NCI-H524 (cell line): ENCODE measurements at regions not wholly inside any gene's neighbourhood (a gene's known extent, or its start where the extent isn't known, plus 50 kb on each side); places are given as distances from the start of the nearest gene placed in this dataset.

Experiments used
- DNase-seq, 2 experiments: peaks; one replicate each; lab custom pipeline; 2025; lab: John Stamatoyannopoulos, UW

DNA sequence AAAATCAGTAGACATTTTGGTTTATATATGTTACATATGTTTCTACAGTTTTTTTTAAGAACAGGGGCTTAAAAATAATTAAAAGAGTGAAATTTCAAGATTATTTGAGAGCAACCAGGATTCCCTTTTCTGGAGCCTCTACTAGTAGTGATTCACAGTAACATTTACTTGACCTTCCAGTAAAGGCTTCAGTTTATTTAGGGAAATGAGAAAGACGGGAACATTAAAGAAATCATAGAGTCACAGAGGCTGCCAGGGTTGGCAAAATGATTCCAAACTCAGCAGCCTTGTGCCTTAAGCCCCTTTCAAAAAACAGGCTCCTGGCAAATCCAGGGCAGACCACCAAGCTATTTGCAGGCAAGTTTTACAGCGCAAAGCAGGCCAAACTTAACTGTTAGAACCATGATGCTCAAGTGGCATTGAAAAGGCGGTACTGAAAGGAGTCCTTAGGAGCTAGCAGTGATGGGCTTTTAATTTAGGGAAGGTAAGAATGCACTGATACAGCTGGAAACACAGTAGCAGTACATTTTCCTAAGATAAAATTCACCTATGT is 201.1 kb upstream of the ADAMTS9 start:
- DNase-seq = no peak

DNA sequence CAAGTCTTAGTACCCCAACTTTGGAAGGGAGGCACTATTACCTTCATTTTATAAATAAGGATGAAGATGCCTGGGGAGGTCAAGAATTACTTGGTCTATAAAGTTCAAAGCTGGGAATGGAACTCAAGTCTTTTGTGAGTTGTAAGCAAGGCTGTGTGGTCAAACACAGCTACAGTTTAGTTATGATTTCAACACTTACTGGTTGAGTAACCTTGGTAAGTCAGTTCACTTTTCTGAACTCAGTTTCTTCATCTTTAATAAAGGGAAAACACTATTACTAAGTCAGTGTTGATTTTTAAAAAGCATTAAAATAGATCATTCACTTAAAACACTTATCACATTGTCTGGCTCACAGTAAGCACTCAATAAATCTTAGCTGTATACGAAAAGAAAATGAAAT is 200.4 kb upstream of the ADAMTS9 start:
- no peak for DNase-seq

DNA sequence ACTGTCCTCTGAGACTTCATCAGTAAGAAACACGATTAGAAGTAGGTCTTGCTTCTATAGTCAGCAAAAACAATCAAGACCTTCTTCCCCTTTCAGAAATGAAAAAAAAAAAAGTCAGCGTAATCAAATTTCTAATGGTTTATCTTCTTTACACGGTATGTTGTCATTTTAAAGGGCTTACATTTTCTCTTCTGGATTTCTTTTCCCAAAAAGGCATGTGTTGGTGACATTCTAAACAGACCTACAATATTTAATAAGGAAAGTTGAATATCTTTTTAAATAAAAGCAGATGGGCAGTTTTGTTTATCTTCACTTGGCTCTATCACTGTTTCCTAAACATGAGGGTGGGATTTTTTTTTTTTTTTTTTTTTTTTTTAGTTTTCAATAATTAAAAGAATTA is 197.3 kb upstream of the ADAMTS9 start:
- no peak for DNase-seq

DNA sequence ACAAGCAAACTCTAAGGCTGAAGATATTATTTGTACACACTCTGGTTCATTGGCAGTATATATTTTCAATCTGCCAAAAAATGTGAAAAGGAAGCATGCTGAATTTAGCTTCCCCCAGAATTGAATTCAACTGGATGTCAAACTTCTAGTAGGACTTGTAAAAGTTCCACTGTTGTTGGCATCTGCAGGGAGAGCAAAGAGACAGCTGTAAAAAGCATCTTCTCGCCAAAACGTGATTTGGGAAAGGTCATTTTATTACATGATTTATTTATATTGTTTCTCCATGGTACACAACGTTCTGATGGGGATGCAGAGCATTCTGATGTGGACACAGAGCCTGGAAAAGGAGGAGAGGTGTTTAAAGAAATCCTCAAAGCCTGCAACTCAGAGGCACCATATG is 196.7 kb upstream of the ADAMTS9 start:
- DNase-seq = no peak

DNA sequence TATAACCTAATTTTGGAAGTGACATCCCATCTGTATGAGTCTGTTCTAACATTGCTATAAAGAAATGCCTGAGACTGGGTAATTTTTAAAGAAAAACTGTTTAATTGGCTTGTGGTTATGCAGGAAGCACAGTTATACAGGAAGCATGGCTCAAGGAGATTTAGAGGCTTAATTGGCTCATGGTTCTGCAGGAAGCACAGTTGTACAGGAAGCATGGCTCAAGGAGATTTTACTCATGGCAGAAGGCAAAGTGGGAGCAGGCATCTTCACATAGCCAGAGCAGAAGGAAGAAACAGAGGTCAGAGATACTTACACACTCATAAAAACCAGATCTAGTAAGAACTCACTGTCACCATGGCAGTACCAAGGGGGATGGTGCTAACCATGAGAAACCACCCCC is 193.1 kb upstream of the ADAMTS9 start:
- DNase-seq = no peak

DNA sequence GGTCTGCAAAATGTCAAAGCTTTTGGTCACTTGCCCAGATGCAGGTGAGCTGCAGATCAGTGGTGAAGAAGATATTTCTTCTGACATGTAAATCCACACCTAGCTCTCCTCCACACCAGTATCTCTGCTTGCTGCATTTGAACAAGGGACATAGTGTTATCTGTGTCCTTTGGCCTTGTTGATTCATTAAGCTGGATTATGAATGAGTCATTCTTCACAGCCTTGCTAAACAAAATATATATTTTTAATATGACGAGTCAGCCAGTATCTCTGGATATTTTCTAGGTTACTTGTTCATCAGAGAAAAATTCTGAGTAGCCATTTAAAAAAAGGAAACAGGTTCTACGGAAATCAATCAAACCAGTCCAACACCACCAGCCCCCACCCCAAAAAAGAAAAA is 190.6 kb upstream of the ADAMTS9 start:
- DNase-seq = no peak

DNA sequence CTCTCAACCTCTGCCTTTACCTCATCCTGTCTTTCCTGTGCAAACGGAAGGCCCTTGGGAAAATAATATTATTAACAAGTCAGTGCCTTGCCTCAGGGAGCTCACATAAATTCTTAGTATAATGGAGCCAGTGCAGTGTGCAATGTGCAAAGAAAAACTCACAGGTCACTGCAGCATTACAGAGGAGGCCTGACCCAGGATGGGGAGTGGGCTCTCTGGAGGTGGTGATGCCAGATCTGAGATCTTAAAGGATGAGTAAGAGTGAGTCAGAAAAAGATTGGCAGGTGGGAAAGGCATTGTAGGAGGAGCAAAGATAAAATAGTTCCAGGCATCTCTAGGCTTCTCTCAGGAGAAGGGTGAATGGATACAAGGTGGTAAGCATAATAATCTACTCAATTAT is 185.6 kb upstream of the ADAMTS9 start:
- DNase-seq = no peak

DNA sequence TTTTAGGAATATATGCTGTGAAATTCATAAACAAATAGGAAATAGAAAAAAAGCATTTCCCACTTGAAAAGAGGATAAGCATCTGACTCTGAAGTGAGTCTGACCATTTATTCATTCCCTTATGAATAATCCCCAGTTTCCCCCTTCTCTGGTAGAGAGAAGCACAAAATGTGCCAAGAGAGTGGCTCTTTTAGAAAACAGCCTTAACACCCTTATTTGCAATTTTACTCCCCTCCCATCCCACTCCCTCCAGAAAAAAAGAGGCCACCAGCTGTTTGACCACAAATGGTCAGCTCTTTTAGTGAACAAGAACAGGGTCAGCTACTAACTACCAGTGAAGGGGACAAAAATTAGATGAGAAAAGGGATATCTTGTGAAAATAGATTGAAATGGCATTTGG is 184.5 kb upstream of the ADAMTS9 start:
- DNase-seq = no peak

DNA sequence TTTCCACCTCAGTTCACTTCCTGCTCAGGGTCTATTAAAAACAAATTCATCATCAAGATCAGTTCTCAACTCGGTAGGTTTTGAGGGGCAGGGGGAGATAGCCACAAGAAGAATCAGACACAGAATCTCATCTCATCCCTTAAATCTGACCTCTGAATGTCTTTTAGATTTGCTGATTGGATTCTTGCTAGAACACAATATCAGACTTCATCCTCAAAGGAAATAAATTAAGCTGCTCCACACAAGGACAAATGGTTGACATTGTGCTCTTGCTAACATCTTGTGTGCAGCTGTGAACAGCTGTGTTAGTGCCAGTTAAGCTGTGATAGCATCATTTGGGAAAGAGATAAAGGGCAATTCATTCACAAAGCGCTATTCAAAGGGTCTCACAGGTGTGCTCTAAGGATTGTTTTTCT is 184.0 kb upstream of the ADAMTS9 start:
- no peak for DNase-seq

DNA sequence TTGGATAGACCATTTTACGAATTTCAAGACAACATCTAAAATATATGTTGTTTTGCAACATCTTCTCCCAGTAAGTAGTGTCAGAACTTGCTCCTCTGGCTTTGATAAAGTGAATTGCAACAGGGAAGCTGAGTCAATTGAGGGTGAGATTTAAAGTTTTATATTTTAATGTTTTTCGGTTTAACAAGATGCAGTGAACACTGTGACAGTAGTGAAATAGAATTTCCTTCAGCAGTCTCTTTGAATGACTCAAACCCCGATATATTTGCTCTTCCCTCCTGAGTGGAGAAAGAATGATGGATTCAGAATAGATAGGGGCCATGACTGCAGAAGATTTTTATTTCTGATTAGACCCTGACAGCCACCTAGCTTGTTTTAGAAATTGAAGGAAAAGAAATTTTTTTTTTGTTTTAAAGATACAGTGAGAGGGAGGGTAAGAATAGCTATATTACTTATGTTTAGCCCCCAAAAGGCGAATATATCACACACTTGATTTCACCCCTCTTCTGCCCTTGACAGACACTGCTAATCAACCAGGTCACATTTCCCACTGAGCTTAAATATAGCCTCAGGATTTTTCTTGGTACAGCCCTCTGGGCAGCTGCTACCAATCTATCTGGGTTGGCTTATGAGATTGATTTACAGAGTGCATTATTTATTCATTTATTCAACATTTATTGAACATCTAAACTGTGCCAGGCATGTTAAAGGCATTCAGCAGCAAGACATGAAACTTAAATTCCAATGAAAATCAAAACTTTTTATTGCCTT is 183.3 kb upstream of the ADAMTS9 start:
- no peak for DNase-seq

DNA sequence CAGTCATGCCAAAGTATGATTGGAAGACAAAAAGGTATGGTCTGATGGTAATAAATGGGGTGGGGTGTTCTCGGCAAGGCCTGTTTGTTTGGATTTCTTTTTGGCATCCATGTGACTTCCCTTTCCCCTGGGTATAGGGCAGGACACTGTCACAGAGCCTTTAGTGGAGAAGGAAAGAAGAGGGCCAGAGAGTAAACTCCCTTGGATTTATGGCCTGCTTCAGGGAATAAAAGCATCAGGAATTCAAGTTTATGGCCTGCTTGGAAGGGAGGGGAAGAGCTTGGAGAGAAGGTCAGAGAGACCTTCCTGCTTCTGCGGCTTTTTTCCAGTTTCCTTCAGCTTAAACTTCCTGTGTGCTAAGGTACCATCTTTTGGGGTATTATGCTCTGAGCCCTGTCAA is 179.4 kb upstream of the ADAMTS9 start:
- no peak for DNase-seq

DNA sequence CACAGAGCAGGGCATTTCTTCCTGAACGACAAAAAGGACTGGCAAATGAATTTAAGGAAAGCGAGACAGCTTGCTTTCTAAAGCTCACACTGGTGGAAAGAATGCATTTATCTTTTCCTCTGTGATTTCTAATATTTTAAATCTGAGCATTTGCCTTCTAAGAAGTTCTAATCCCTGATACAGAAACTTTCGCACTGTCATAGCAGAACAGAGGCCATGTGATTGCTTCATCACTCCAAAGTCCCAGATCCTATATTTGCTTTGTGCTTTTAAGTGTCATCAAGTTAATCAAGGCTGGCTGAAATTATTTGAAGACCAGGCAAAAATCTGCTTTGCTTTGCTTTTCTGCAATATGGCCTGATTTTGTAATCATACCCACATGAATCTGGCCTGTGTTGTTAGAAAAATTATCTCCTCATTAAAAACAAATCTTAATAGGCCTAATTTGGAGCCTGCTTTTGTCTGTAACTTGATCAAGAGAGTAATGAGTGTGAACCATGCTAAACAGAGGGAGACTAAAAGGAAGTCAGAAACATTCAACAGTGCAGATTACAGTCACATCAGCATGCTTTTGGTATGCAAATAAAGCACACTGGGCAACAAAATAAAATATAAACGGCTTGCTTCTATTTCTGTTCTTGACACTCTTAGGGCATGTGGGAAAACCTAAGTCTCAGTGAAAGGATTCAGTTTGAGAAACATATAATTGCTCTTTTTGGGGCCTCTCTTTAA is 178.2 kb upstream of the ADAMTS9 start:
- DNase-seq = no peak

DNA sequence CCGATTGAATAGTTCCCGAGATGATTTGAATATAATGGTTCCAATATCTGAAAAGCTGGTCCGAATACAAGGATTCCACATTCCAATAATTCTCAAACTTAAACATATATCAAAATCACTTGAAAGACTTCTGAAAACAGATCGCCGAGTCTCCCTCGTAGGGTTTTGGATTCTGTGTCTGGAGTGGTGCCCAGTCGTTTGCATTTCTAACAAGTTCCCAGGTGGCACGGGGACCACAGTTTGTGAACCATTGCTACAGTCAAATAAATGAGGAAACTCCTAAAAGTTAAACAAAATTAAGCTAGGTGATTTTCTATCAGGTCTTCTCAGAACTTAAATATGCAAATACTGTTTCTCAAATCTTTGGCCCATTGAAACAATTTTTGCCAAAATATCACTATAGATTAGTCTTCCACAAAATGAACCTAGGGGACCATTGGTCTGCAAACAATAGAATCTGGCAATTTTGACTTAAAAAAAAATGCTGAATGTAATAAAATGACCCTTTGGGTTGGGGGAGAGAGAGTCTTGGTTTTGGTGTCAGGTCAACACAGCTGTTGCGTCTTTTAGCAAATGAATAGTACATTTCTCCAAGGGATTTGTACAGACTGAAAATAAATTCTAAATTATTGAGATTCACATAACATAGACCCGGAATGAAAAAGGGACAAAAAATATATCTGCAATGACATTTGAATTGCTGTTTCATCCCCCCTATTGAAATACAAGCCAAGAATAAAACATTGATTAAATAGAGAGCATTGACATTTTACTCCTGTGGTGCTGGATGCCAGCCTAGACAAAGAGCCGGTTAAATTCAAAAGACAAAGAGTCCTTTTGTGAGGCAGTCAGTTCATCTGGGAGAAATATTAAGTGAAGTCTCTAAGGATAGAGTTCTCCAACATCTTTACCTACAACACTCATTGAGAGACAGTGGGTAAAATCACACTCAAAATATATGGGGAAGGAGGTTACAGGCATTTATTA is 175.7 kb upstream of the ADAMTS9 start:
- no peak for DNase-seq

DNA sequence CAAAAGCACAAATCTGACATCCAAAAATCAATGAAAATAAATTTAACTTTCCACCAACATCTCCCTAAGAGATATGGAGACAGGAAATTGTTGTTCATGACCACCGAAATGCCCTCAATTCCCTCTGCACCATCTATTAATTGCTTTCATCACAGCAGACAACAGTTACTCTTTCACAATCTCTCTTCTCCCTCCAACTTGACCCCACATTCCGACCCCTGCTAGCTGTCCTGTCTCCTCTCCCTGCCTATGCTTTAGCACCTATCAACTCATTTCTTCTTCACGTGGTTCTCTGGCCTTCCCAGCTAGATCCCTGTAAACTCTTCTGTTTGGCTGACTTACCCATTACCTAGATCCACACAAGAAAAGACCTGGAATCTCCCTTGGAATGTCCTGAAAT is 173.9 kb upstream of the ADAMTS9 start:
- no peak for DNase-seq

DNA sequence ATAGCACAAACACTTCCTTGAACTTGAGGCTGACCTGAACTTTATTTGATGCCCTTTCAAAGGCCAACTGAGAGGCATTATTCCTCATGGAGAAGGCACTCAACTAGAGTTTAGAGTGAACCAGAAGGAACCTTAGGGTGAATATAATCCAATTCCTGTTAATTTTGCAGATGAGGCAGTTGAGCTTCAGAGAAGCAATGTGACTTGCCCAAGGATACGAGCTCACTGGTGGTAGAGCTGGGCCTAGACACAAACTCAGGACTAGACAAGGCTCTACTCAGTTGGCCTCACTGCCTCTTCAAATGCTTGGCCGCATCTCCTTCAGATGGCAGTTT is 172.7 kb upstream of the ADAMTS9 start:
- DNase-seq = no peak

DNA sequence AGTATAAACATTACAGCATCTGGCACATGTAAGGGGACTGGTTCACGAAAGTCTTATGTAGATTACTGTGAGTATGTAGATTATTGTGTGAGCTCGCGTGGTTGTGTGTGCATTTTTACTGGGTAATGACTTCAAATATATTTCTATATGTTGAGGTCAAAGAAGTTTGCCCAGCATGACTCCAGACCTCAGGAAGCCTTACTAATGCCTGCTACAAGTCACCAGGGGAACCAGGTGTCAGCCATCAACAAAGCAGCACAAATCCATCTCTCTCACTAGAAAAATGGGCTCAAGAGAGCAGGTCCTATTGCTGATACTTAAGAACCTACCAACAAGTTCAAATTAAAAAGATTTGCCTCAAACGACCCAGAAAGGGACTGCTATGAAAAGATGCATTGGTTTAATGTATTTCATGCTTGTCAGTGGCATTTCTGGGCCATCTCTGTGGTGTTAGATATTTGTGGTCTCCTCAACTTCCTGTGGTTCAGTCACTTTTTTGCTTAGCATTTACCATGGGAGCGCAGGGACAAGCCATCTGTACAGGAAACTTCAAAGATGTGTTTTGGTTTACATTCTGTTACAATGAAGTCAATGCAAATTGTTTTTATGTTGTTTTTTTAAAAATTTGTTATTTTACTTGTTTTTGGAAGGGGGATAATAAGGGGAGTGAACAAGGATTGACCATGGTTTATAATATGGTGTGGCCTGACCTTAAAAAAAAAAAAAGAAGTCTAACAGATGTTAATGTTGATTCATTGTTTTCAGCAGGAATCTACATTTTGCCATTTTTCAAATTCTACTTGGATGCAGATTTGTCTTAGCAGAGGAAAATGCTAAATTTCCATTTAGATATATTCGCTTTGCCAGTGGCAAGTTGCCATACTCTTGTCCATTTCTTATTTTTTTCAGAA is 172.1 kb upstream of the ADAMTS9 start:
- DNase-seq = no peak

DNA sequence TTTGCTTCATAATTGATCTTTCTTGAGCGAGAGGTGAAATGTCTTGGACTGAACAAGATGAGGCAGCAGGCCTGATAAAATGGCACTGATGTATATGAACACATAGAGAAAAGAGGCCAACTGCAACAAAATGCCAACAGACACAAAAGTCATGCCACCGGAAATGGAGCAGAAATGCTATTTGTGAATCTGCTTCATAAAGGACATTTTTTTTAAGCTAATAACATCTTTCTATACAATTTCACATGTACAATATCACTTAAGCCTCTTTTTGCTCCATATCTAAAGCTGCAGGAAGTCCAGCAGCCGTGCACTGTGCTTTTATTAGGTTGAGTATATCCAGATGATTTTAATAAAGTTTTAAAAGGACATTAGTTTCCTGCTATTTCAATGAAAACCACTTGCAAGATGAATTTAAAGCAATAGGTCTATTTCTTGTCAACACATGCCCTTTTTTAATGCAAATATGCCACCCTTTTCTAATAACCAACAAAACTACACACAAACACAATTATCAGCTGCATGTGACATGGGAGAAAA is 169.2 kb upstream of the ADAMTS9 start:
- no peak for DNase-seq

DNA sequence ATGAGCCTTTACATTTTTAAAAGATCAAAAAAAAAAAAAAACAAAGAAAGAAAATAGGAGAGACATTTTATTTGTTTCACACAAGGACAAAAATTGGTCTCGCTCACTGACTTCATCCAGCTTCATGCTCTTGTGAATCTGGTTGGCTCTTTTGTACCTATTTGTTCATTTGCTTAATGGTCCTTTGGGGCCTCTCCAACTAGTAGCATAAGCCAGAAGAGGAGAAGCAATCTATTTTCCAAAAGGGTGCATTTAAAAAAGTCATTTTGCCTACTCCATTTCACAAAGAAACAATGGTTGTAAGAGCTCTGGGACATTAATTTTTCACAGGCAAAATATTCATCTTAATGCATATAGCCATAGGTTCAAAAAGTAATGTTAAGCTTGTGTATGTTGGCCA is 168.3 kb upstream of the ADAMTS9 start:
- DNase-seq = no peak

DNA sequence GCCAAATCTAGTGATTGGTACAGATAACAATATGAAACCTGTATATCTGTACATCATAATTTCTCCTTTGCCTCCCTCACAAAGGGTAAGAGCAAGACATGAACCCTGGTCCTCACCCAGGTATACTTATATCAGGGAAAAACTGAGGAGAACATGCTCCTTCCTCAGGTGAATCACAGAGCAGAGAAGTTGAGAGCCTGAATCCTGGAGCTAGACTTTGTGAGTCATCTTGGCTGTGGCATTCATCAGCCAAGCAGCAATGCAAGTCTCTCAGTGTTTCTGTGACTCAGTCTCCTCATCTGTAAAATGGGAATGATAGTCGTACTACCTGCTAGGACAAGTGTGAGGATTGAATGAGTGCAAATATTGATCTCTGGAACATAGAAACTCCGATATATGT is 165.7 kb upstream of the ADAMTS9 start:
- DNase-seq = no peak

DNA sequence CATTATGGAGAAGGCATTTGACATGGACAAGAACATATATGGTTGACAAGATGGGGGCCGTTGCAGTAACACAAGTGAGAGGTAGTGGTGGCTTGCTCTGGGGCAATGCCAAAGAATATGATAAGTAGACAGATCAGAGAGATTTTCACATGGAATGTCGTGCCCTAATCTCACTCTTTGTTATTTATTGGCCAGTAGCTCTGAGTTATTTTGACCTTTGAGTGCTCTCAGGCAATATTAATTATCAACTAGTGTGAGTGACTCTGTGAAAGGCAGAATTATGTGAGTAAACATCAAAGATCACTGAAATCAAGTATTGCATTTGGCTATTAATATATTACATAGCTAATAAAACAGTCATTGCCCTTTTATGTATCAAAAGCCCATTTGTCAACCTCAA is 164.9 kb upstream of the ADAMTS9 start:
- DNase-seq = no peak

DNA sequence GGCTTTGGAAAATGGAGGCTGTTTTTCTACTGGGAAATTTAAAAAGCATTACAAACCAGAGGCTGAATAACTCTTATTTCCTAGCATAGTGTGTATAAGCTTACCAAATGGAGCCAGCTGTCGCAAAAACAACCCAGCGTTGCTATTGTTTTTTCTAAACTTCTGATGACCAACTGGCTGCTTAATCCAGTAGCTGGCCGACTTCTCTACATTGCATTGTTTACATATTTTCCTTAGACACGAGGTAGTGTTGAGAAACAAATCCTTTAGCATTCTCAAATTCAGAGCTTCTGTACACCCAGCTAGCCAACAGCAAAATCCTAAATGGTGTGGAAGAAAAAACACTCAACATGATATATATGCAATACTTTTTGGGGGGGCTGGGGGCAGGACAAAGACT is 161.0 kb upstream of the ADAMTS9 start:
- DNase-seq = peak in 1 of 2 experiments; percentile 9
